Dendritic cell treated with granulocyte-macrophage colony-stimulating factor and Interleukin-4, amounts not matched to agents 40 ng/mL and 50 ng/mL, for 4 days (primary cell): ENCODE measurements at regions not wholly inside any gene's neighbourhood (a gene's known extent, or its start where the extent isn't known, plus 50 kb on each side); places are given as distances from the start of the nearest gene placed in this dataset.

ENCODE experiments used
- H3K27ac Mint-ChIP-seq: one replicate; pipeline ENCODE4 v1.8.0; 2022; ENCODE audit warnings: mild to moderate bottlenecking, mixed read lengths
- H3K27me3 Mint-ChIP-seq: one replicate; pipeline ENCODE4 v1.8.0; 2022; ENCODE audit warnings: mild to moderate bottlenecking, mixed read lengths
- H3K36me3 Mint-ChIP-seq: one replicate; pipeline ENCODE4 v1.8.0; 2022; ENCODE audit warnings: low read depth, mixed read lengths
- H3K4me1 Mint-ChIP-seq: one replicate; pipeline ENCODE4 v1.8.0; 2022; ENCODE audit warnings: low read depth, mixed read lengths
- H3K4me3 Mint-ChIP-seq: one replicate; pipeline ENCODE4 v1.8.0; 2022; ENCODE audit warnings: mild to moderate bottlenecking, moderate library complexity, mixed read lengths
- H3K9me3 Mint-ChIP-seq: one replicate; pipeline ENCODE4 v1.8.0; 2022; ENCODE audit warnings: mixed read lengths
- intact Hi-C: fragments of 100-400 bp; cut with micrococcal nuclease; formaldehyde crosslinking; loops from one replicate; pipeline ENCODE4 v1.15.0; 2022

GRCh38 chr6:50102676-50103075 lies 52.9 kb upstream of the DEFB112 start:
- Mint-ChIP-seq H3K27ac (no peak overlapping the region), H3K27me3 (no peaks in the 10 kb centered on the region), H3K4me1 (no peaks in the 10 kb centered on the region), H3K4me3 (no peak overlapping the region), H3K36me3 (no peaks in the 10 kb centered on the region), H3K9me3 (no peaks in the 10 kb centered on the region)
- intact Hi-C loops, result no loop called here

DNA sequence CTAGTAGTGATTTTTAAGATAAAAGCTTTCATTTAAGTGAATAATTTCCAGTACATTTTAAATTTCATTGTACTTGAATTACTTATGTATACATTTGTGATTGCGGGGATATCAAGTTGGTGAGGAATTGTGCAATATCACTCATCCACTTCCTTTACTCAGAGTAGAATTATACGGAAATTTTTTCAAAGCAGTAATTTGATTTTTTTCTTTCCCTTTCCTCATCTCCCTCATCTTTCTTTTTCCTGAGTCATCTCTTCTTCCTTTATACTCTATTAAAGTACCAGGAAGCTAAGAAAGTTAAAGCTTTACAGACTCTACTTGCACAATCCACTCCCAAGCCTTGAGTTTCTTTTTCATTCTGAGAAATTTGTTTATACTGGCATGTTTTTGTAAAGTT lies 60.9 kb upstream of the DEFB112 start:
- H3K27ac Mint-ChIP-seq, result no peak overlapping the region
- no peaks in the 10 kb centered on the region for H3K9me3 Mint-ChIP-seq
- H3K4me3 Mint-ChIP-seq, result no peak overlapping the region
- no peaks in the 10 kb centered on the region for H3K36me3 Mint-ChIP-seq
- intact Hi-C loops, result no loop called here
- no peaks in the 10 kb centered on the region for H3K27me3 Mint-ChIP-seq
- no peaks in the 10 kb centered on the region for H3K4me1 Mint-ChIP-seq

DNA sequence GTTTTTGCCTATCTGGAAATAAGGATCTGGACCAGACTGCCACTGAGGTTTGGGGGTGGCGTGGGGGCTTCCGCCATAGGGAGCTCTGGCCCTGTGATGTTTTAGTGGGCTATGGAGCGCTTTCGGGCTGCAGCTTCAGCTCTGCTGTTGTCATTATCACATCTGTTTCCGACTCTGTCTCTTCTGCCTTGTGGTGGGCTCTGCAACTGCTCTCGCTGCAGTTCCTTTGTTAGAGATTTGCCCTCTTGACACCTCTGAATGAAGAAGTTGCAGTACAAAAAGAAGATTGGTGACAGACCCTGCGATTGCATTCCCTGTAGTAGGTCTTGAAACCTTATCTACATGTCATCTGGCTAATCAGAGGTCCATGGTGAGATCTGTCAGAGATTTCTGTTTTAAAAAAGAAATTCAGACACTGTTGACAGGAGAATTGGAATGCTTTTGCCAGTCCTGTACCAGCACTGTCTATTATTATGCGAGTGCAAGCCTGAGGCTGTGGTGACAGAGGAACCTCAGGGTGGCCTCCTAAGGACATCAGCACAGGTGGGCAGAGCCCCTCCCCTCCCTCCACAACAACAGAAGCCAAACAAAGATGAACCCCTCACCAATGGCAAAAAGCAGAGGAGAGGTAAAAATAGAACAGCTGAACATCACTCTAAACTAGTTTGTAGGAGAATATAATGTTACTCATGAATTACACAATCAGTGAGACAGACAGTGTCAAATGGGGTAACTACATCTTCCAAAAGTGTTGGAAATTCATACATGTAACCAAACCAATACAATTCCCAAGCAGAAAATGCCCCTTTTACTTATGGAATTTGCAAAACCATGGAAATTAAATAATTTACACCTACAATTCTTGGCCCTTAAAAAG lies 63.5 kb upstream of the DEFB112 start:
- H3K9me3 Mint-ChIP-seq, result no peaks in the 10 kb centered on the region
- H3K27ac Mint-ChIP-seq, result no peak overlapping the region
- H3K4me3 Mint-ChIP-seq, result no peak overlapping the region
- H3K4me1 Mint-ChIP-seq, result no peaks in the 10 kb centered on the region
- intact Hi-C loops, result no loop called here
- no peaks in the 10 kb centered on the region for H3K36me3 Mint-ChIP-seq
- no peaks in the 10 kb centered on the region for H3K27me3 Mint-ChIP-seq

- no peaks in the 10 kb centered on the region for H3K36me3 Mint-ChIP-seq
- H3K9me3 Mint-ChIP-seq, result no peaks in the 10 kb centered on the region
- no peaks in the 10 kb centered on the region for H3K4me1 Mint-ChIP-seq
- intact Hi-C loops, result no loop called here
- no peak overlapping the region for H3K27ac Mint-ChIP-seq
- H3K4me3 Mint-ChIP-seq, result no peak overlapping the region
- no peaks in the 10 kb centered on the region for H3K27me3 Mint-ChIP-seq
Observed at GRCh38 chr6:50116390-50116789, 66.7 kb upstream of the DEFB112 start.

- no peaks in the 10 kb centered on the region for H3K36me3 Mint-ChIP-seq
- H3K27ac Mint-ChIP-seq, result no peak overlapping the region
- intact Hi-C loops, result no loop called here
- H3K4me1 Mint-ChIP-seq, result no peaks in the 10 kb centered on the region
- no peak overlapping the region for H3K4me3 Mint-ChIP-seq
- no peaks in the 10 kb centered on the region for H3K9me3 Mint-ChIP-seq
- no peaks in the 10 kb centered on the region for H3K27me3 Mint-ChIP-seq
Observed at GRCh38 chr6:50116797-50117542, 67.2 kb upstream of the DEFB112 start.

GRCh38 chr6:50120300-50120699 lies 70.6 kb upstream of the DEFB112 start:
- Mint-ChIP-seq H3K4me1 (no peaks in the 10 kb centered on the region), H3K27me3 (no peaks in the 10 kb centered on the region), H3K27ac (no peak overlapping the region), H3K4me3 (no peak overlapping the region), H3K36me3 (no peaks in the 10 kb centered on the region), H3K9me3 (no peaks in the 10 kb centered on the region)
- intact Hi-C loops, result no loop called here

DNA sequence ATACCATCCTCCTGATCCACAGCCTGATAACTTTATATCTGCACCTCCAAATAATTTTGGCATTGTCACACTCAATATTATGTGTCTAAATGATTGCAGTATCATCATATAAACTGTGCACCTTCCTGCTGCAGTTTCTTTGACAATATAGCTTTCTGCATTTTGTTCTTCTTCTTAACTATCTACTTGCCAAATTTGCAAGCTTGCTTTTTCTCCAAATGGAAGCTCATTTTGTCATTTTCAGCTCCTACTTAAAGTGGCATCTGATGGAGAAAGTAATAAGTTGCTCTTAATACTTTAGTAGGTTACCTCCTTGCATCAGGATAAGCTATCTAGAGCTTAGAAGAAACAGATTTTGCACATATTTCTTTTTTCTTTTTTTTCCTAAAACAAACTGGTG lies 74.0 kb upstream of the DEFB112 start:
- intact Hi-C loops, result no loop called here
- H3K27me3 Mint-ChIP-seq, result no peaks in the 10 kb centered on the region
- no peaks in the 10 kb centered on the region for H3K4me1 Mint-ChIP-seq
- H3K27ac Mint-ChIP-seq, result no peak overlapping the region
- H3K9me3 Mint-ChIP-seq, result no peaks in the 10 kb centered on the region
- no peak overlapping the region for H3K4me3 Mint-ChIP-seq
- H3K36me3 Mint-ChIP-seq, result no peaks in the 10 kb centered on the region

DNA sequence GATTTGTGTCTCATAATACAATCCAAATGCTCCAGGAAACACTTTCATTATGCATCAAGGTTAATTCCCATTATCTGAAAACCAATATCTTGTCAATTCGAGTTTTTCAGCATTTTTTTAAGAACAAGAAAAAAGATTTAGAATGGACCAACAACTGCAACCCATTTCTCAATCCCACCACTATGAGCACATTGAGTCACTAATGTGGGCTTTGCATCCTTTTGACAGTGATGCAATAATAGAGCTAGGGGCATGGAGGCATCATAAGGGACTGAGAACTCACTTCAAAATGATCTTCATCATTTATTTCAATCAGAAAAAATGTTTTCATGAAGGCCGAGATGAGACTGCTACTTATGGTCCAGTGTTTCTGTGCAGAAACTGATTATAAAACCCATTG lies 74.8 kb upstream of the DEFB112 start:
- H3K36me3 Mint-ChIP-seq, result no peaks in the 10 kb centered on the region

DNA sequence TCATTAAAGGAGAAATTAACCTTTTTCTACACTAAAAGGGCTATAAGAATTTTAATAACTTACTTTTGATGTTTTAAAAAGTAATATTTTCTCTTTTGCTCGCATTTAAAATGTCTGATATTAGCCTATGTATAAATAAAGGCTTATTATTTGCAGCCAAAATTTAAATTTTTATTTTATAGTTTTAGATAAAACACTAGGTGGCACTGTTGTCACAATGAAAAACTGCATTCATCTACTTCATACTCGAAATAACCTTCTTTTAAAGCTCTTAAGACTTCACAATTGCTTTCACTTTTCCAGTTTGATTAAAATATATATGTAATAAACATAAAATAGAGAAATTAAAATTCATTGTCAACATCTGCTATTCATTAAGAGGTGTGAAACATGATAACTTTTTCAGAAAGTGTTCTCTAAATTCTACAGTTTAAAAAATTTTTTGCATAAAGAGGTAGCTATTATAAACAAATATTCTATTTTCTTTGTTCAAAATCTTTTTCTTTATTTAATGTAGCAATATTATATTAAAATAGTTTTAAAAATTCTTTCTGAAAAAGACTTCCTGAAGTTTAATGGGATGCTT lies 78.8 kb upstream of the DEFB112 start:
- no peaks in the 10 kb centered on the region for H3K27me3 Mint-ChIP-seq
- H3K27ac Mint-ChIP-seq, result no peak overlapping the region
- no peaks in the 10 kb centered on the region for H3K36me3 Mint-ChIP-seq
- no peak overlapping the region for H3K4me3 Mint-ChIP-seq
- no peaks in the 10 kb centered on the region for H3K4me1 Mint-ChIP-seq
- intact Hi-C loops, result loop anchor here (2.0 to 5.0 kb wide), 3 partner anchors 474 to 1894 kb away; no protein-coding TSS in a partner anchor
- no peaks in the 10 kb centered on the region for H3K9me3 Mint-ChIP-seq

More for the DNA sequence above, 74.8 kb upstream of the DEFB112 start:
- Mint-ChIP-seq H3K4me3 (no peak overlapping the region), H3K27me3 (no peaks in the 10 kb centered on the region), H3K4me1 (no peaks in the 10 kb centered on the region), H3K9me3 (no peaks in the 10 kb centered on the region), H3K27ac (no peak overlapping the region)
- intact Hi-C loops, result no loop called here

DNA sequence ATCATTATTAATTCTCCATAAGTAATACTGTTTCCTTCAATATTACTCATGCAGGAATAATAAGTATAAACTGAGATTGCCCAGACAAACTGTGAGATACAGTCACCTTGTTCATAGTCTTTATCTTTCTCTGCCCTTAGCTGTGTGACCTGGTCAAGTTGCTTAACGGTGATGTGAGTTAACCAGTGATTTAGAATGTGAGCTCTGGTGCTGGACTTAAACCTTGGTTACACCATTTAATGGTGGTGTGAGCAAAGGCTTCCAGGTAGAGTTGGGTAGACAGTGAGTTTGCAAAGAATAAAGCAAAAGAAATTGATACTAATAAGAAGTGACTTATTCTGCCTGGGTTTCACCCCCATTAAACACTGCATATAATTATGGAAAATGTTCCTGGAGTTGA lies 86.2 kb upstream of the DEFB112 start:
- Mint-ChIP-seq H3K9me3 (no peaks in the 10 kb centered on the region), H3K36me3 (no peaks in the 10 kb centered on the region), H3K4me1 (no peaks in the 10 kb centered on the region), H3K4me3 (no peak overlapping the region), H3K27me3 (no peaks in the 10 kb centered on the region), H3K27ac (no peak overlapping the region)
- intact Hi-C loops, result no loop called here

DNA sequence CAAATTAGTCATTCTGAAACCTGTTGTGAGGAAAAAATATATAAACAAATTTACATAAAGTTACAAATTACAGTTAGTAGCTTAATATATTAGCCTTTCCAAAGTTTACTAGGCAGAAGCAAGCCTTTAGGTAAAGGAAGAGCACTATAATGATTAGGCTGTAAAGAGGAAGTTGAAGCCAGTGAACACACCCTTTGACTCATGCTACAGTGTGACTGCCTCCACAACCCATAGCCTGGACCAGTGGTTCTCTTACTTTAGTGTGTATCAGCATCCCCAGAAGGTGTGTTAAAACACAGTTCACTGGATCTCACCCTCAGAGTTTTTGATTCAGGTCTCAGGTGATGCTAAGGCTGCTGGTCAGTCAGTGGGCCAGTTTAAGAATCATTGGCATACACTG lies 91.4 kb upstream of the DEFB112 start:
- Mint-ChIP-seq H3K27ac (no peak overlapping the region), H3K4me1 (no peaks in the 10 kb centered on the region), H3K4me3 (no peak overlapping the region), H3K27me3 (no peaks in the 10 kb centered on the region), H3K36me3 (no peaks in the 10 kb centered on the region), H3K9me3 (no peaks in the 10 kb centered on the region)
- intact Hi-C loops, result no loop called here

- Mint-ChIP-seq H3K4me1 (no peaks in the 10 kb centered on the region), H3K9me3 (no peaks in the 10 kb centered on the region), H3K27me3 (no peaks in the 10 kb centered on the region), H3K36me3 (no peaks in the 10 kb centered on the region), H3K27ac (no peak overlapping the region), H3K4me3 (no peak overlapping the region)
- intact Hi-C loops, result no loop called here
Observed at GRCh38 chr6:50143011-50143719, 93.4 kb upstream of the DEFB112 start.

DNA sequence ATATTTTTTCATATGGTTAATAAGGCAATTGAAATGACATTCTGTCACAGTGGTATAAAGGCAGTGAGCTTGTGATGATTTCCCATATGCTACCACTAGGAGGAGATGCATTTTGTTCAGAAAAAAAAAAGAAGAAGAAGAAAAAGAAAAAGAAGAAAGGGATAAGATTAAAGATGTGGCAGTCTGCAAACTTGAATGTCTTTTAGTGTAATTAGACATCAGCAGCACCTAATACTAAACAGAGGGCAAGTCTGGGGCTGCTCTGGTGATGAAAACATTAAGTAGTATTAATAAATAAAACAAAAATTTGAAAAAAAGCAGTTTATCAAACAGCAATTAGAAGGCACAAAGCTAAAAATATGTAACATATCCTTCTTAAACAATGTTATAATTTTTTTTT lies 95.4 kb upstream of the DEFB112 start:
- no peak overlapping the region for H3K4me3 Mint-ChIP-seq
- no peaks in the 10 kb centered on the region for H3K9me3 Mint-ChIP-seq
- H3K27me3 Mint-ChIP-seq, result no peaks in the 10 kb centered on the region
- intact Hi-C loops, result no loop called here
- no peak overlapping the region for H3K27ac Mint-ChIP-seq
- no peaks in the 10 kb centered on the region for H3K4me1 Mint-ChIP-seq
- no peaks in the 10 kb centered on the region for H3K36me3 Mint-ChIP-seq

DNA sequence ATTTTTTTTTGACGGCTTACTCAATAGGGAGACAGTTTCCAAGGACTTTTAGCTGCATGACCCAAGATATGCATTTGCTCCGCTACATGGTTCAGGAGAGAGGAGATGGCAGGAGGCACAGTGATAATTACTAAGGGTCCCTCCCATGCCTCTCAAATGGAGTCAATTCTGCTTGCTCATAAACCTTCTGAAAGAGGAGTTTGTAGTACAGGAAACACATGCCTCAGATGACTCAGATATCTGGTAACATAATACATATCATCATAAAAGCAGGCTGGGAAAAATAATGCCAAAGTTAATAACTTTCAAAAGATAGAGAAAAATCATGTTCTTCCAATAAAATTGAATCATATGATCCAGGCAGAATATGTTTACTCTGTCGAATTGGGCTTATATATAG lies 97.6 kb upstream of the DEFB112 start:
- H3K27me3 Mint-ChIP-seq, result no peaks in the 10 kb centered on the region
- H3K36me3 Mint-ChIP-seq, result no peaks in the 10 kb centered on the region
- no peak overlapping the region for H3K4me3 Mint-ChIP-seq
- no peaks in the 10 kb centered on the region for H3K9me3 Mint-ChIP-seq
- intact Hi-C loops, result no loop called here
- H3K27ac Mint-ChIP-seq, result no peak overlapping the region
- no peaks in the 10 kb centered on the region for H3K4me1 Mint-ChIP-seq
